ENCODE measurements at regions not wholly inside any gene's neighbourhood (a gene's known extent, or its start where the extent isn't known, plus 50 kb on each side); places are given as distances from the start of the nearest gene placed in this dataset.

DNA sequence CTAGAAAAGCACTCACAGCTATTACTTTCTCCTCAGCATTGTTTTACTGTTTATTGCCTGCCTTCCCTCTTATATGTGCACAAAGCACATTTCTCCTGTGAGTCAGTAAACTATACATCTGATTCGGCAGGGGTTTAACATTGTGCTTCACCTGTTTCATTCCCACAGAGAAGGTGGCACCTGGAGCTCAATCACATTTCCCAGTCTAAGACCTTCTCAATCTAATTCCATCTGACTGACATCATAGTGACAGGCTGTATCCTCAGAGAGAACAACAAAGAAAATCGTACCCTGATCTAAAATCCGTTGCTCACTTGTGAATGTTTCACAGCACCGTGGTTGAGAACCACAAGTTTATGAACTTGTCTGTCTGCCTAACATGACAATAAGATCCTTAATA, 92.4 kb upstream of the CAST start:
- Histone ChIP-seq H3K9me3 (ENCODE audit: control insufficient read depth, insufficient read depth, low read length) (no peaks in the 10 kb centered on the region), H3K9me2 (replicated peaks; ENCODE audit: control insufficient read depth, low read length) (no peaks in the 10 kb centered on the region), H4K20me1 (ENCODE audit: control insufficient read depth, insufficient read depth, low read depth, low read length) (no peaks in the 10 kb centered on the region), H3F3A (ENCODE audit: control insufficient read depth, insufficient read depth) (no peaks in the 10 kb centered on the region), H3K27me3 (ENCODE audit: control insufficient read depth, low read length) (no peaks in the 10 kb centered on the region), H3K4me1 (ENCODE audit: control insufficient read depth, low read length) (no peaks in the 10 kb centered on the region), H3K36me3 (ENCODE audit: control insufficient read depth, low read length) (no peaks in the 10 kb centered on the region), H3K4me2 (ENCODE audit: low read length) (no peak overlapping the region), H3K79me2 (ENCODE audit: control insufficient read depth, low read length) (no peaks in the 10 kb centered on the region), H3K27ac (ENCODE audit: low read depth, low read length) (no peak overlapping the region), H3K4me3 (ENCODE audit: low read length) (no peak overlapping the region)
- TF ChIP-seq EZH2phosphoT487 (IDR thresholded peaks at IDR 0.05; ENCODE audit: borderline replicate concordance, low read length) = no peak
- TF ChIP-seq, protein P1, sequence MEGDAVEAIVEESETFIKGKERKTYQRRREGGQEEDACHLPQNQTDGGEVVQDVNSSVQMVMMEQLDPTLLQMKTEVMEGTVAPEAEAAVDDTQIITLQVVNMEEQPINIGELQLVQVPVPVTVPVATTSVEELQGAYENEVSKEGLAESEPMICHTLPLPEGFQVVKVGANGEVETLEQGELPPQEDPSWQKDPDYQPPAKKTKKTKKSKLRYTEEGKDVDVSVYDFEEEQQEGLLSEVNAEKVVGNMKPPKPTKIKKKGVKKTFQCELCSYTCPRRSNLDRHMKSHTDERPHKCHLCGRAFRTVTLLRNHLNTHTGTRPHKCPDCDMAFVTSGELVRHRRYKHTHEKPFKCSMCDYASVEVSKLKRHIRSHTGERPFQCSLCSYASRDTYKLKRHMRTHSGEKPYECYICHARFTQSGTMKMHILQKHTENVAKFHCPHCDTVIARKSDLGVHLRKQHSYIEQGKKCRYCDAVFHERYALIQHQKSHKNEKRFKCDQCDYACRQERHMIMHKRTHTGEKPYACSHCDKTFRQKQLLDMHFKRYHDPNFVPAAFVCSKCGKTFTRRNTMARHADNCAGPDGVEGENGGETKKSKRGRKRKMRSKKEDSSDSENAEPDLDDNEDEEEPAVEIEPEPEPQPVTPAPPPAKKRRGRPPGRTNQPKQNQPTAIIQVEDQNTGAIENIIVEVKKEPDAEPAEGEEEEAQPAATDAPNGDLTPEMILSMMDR (IDR thresholded peaks at IDR 0.05; ENCODE audit: low read depth, low read length, poor library complexity, severe bottlenecking) = no peak

DNA sequence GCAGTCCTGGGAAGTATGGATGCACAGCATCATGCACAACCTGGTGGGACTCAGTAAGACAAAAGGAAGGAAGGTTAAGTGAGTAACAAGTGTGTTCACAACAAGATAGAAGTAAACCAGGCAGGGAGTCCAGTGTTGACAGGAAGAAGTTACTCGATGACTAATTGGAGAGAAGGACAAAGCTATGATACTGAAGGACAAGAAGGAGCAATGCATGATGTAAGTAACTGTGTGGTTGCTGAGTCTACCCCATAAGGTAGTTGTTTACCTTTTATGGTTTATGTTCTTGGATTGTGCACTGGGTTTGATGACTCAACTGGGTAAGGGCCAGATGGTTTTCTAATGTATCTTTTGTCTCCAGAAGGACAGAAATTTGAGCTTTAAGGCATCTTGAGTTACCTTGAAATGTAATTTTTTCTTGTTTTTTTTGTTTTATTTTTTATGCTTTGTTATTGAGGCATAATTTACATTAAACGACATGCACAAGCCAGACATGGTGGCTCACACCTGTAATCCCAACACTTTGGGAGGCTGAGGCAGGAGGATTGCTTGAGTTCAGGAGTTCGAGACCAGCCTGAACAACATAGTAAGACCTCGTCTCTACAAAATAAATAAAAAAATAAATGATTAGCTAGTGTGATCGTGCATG, 89.2 kb upstream of the CAST start:
- Histone ChIP-seq H3K36me3 (ENCODE audit: control insufficient read depth, low read length) (no peaks in the 10 kb centered on the region), H3K9me3 (ENCODE audit: control insufficient read depth, insufficient read depth, low read length) (no peaks in the 10 kb centered on the region), H3K4me1 (ENCODE audit: control insufficient read depth, low read length) (no peaks in the 10 kb centered on the region), H3K27me3 (ENCODE audit: control insufficient read depth, low read length) (no peaks in the 10 kb centered on the region), H4K20me1 (ENCODE audit: control insufficient read depth, insufficient read depth, low read depth, low read length) (no peaks in the 10 kb centered on the region), H3K4me2 (ENCODE audit: low read length) (no peak overlapping the region), H3K4me3 (ENCODE audit: low read length) (no peak overlapping the region), H3K9me2 (replicated peaks; ENCODE audit: control insufficient read depth, low read length) (no peaks in the 10 kb centered on the region), H3K27ac (ENCODE audit: low read depth, low read length) (no peak overlapping the region), H3K79me2 (ENCODE audit: control insufficient read depth, low read length) (no peaks in the 10 kb centered on the region), H3F3A (ENCODE audit: control insufficient read depth, insufficient read depth) (no peaks in the 10 kb centered on the region)
- no peak for TF ChIP-seq EZH2phosphoT487 (IDR thresholded peaks at IDR 0.05; ENCODE audit: borderline replicate concordance, low read length)
- TF ChIP-seq, protein P1 (IDR thresholded peaks at IDR 0.05; ENCODE audit: low read depth, low read length, poor library complexity, severe bottlenecking) = no peak

DNA sequence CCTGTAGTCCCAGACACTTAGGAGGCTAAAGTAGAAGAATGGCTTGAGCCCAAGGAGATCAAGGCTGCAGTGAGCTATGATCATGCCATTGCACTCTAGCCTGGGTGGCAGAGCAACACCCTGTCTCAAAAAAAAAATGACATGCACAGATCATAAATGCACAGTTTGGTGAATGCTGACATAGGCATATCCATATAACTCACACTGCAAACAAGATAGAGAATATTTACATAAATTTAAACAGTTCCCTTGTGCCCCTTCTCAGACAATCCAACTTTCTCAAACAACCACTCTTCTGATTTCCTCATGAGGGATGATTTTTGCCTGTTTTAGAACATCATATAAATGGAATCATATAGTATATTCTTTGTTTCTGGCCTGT, 88.7 kb upstream of the CAST start:
- H3F3A ChIP-seq (ENCODE audit: control insufficient read depth, insufficient read depth) = no peaks in the 10 kb centered on the region
- H3K36me3 ChIP-seq (ENCODE audit: control insufficient read depth, low read length) = no peaks in the 10 kb centered on the region
- no peaks in the 10 kb centered on the region for H3K79me2 ChIP-seq (ENCODE audit: control insufficient read depth, low read length)
- TF ChIP-seq, protein P1 (IDR thresholded peaks at IDR 0.05; ENCODE audit: low read depth, low read length, poor library complexity, severe bottlenecking) = no peak
- no peak for TF ChIP-seq EZH2phosphoT487 (IDR thresholded peaks at IDR 0.05; ENCODE audit: borderline replicate concordance, low read length)
- H4K20me1 ChIP-seq (ENCODE audit: control insufficient read depth, insufficient read depth, low read depth, low read length) = no peaks in the 10 kb centered on the region
- no peaks in the 10 kb centered on the region for H3K4me1 ChIP-seq (ENCODE audit: control insufficient read depth, low read length)
- no peaks in the 10 kb centered on the region for H3K9me3 ChIP-seq (ENCODE audit: control insufficient read depth, insufficient read depth, low read length)
- no peaks in the 10 kb centered on the region for H3K27me3 ChIP-seq (ENCODE audit: control insufficient read depth, low read length)
- no peaks in the 10 kb centered on the region for H3K9me2 ChIP-seq (replicated peaks; ENCODE audit: control insufficient read depth, low read length)
- H3K27ac ChIP-seq (ENCODE audit: low read depth, low read length) = no peak overlapping the region
- no peak overlapping the region for H3K4me3 ChIP-seq (ENCODE audit: low read length)
- H3K4me2 ChIP-seq (ENCODE audit: low read length) = no peak overlapping the region

Data from DOHH2 (cell line).